ENCODE measurements at regions not wholly inside any gene's neighbourhood (a gene's known extent, or its start where the extent isn't known, plus 50 kb on each side); places are given as distances from the start of the nearest gene placed in this dataset.
"Not testable (repeated sequence)": the region's sequence is repeated elsewhere in the genome, so short reads cannot be mapped to it uniquely, and the experiment has no call there.

GRCh38 chr4:9505341-9505740 lies 61.1 kb downstream of the DEFB131A start:
- intact Hi-C loops (cut with DNase I); DNase-seq: not testable (repeated sequence)

DNA sequence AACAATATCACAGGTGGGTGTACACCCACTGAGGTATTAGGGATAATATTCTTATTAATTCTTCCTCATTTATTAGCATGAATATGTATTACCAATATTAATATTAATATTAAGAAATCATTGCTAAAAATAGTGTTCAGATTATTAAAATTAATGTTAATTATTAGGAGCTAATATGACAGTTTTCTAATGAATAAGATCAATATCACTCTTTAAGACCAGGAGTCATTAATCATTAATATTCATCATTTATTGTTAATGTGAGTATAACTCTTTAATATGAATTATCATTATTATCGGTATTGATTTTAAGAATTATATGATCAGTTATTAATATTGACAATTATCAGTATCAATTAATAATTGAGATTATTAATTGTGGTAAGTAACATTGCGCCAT lies 62.5 kb downstream of the DEFB131A start:
- intact Hi-C loops (cut with DNase I); DNase-seq: not testable (repeated sequence)

DNA sequence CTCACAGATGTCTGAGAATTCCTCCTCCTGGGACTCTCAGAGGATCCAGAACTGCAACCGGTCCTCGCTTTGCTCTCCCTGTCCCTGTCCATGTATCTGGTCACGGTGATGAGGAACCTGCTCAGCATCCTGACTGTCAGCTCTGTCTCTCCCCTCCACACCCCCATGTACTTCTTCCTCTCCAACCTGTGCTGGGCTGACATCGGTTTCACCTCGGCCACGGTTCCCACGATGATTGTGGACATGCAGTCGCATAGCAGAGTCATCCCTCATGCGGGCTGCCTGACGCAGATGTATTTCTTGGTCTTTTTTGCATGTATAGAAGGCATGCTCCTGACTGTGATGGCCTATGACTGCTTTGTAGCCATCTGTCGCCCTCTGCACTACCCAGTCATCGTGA lies 68.7 kb downstream of the DEFB131A start:
- intact Hi-C loops (cut with DNase I); DNase-seq: not testable (repeated sequence)

DNA sequence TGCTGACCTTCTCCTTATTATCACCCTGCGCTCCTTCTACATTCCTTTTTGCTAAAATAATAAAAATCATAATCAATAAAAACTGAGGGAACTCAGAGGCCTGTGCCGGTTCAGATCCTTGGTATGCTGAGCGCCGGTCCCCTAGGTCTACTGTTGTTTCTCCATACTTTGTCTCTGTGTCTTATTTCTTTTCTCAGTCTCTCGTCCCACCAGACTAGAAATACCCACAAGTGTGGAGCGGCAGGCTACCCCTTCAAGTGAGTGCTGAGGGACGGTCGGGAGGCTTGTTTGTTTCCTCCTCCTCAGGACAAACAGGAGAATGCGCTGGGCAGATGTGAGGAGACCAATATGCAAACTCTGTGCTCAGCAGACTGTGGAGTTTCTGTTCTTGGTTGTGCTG lies 75.4 kb downstream of the DEFB131A start:
- intact Hi-C loops (cut with DNase I); DNase-seq: not testable (repeated sequence)

- intact Hi-C loops (cut with DNase I); DNase-seq: not testable (repeated sequence)
Measured at GRCh38 chr4:9522903-9523302, 78.7 kb downstream of the DEFB131A start.

GRCh38 chr4:9524406-9524805 lies 80.2 kb downstream of the DEFB131A start:
- intact Hi-C loops (cut with DNase I); DNase-seq: not testable (repeated sequence)

DNA sequence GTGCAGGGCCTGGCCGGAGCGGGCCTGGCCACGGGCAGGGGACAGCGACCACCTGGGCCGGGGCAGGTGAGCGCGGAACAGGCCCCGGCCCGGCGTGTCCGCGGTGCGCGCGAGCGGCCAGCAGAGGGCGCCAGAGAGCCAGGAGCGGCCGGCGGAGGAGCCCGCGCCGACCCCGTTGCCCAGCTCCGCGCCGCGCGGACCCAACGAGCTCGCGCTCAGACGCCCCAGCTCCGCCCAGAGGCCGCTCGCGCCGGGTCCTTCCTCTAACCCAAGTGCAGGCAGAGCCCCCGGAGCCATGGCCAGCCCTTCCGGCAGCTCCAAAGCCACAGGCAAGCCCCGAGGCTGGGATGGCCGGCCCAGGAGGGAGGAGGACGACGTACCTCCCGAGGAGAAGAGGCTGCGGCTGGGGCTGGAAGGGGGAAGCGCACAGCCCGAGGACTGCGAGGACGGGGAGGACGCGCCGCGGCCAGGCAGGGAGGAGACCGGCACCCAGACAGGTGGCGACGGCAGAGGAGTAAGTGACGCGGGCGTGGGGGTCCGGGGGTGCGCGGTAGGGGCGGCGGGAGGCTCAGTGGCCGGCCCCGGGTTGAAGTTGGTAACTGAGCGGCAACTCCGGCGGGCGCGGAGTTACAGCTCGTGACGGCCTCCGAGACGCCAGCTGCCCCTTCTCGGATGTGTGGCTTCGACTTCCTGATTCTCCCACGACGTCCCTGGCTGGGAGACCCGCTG lies 88.1 kb downstream of the DEFB131A start:
- peak; percentile 41 to 95 (median 70) for DNase-seq
- intact Hi-C loops (cut with DNase I) = not testable (repeated sequence)

DNA sequence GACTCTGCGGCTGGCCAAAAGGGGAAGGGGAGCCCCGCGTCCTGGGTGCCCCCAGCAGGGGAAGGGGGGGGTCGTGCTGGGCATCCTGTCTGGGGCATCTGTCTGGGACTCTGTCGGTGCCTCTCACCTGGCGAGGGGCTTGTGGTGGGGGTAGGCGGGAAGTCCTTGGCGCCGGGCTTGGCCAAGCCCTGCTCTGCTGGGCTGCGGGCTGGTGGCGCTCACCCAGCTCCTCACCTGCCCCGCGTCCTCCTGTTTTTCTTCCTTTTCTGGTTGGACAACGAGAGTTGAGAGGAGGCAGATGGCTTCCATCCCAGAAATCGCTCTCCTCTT lies 88.6 kb downstream of the DEFB131A start:
- DNase-seq; intact Hi-C loops (cut with DNase I): not testable (repeated sequence)

DNA sequence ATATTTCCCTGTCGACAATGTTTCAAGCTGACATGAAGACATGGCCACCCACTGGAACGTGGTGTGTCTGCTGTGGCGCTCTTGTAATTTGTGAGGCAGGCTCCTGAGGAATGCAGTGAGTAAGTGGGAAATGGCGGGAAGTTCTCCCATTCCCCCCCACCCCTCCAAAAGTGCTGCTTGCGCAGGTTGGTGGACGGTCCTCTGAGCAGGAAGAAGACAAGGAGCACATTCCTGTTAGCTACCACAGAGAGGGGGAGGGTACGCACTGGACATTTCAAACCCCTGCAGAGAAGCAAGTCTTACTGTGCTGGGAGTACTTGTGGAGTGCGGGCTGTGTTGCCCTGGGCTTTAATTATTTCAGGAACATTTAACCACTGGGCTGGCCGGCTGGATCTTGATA lies 92.9 kb downstream of the DEFB131A start:
- intact Hi-C loops (cut with DNase I) = loop anchor here (5.0 kb wide), 1 partner anchor 115 kb away; no protein-coding TSS in a partner anchor
- not testable (repeated sequence) for DNase-seq

GRCh38 chr4:9539939-9540520 lies 95.8 kb downstream of the DEFB131A start:
- intact Hi-C loops (cut with DNase I) = loop anchor here (5.0 kb wide), 1 partner anchor 112 kb away; no protein-coding TSS in a partner anchor
- DNase-seq = not testable (repeated sequence)

GRCh38 chr4:9541388-9541915 lies 97.2 kb downstream of the DEFB131A start:
- DNase-seq; intact Hi-C loops (cut with DNase I): not testable (repeated sequence)

DNA sequence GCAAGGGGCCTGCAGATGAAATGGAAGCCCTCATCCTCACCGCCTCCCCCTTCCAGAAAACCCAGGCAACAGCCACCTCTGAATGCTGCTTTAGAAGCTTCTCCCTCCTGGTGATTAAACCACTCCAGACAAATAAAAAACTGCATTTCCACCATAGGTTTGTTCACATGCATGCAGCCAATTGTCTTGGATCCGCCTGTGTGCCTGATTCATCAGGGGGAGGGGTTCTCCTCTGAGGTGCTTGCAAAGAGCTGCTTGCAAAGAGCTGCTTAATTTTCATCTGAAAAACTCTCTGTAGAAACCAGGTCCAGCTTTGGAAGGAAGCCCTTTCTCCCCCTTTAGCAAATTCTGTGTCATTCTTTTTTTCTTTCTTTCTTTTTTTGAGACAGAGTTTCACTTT lies 100.6 kb downstream of the DEFB131A start:
- intact Hi-C loops (cut with DNase I) = not testable (repeated sequence)
- peak in 1 of 10 donors; percentile 86 for DNase-seq

GRCh38 chr4:9547470-9547869 lies 103.3 kb downstream of the DEFB131A start:
- DNase-seq; intact Hi-C loops (cut with DNase I): not testable (repeated sequence)

DNA sequence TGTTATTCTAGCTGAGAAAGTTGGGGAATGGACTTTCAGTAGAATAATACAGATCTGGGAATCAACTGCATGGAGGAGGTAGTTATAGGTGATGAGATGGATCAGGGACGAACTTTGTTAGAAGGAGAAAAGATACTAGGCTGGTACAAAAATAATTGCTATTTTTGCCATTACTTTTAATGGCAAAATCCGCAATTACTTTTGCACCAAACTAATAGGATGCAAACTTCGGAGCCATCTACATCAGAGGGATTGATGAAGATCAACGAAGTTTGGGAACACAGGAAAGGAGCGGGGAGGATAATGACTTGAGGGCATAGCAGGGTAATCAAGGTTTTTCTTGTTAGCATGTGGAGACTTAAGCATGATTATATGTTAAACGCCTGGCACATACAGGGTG lies 111.9 kb downstream of the DEFB131A start:
- DNase-seq; intact Hi-C loops (cut with DNase I): not testable (repeated sequence)

DNA sequence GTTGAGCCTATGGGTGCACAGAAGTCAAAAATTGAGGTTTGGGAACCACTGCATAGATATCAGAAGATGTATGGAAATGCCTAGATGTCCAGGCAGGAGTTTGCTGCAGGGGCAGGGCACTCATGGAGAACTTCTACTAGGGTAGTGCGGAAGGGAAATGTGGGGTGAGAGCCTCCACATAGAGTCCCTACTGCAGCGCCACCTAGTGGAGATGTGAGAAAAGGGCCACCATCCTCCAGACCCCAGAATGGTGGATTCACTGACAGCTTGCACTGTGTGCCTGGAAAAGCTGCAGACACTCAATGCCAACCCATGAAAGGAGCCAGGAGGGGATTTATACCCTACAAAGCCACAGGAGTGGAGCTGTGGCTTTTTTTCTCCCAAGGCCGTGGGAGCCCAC lies 133.7 kb downstream of the DEFB131A start:
- intact Hi-C loops (cut with DNase I) = not testable (repeated sequence)

GRCh38 chr4:9582880-9583279 lies 138.7 kb downstream of the DEFB131A start:
- DNase-seq; intact Hi-C loops (cut with DNase I): not testable (repeated sequence)

More for the DNA sequence above, 133.7 kb downstream of the DEFB131A start:
- DNase-seq = not testable (repeated sequence)

- DNase-seq = no peak
- intact Hi-C loops (cut with DNase I) = no loop called here
Measured at GRCh38 chr4:9592010-9592409, 147.8 kb downstream of the DEFB131A start.

- no peak for DNase-seq
- intact Hi-C loops (cut with DNase I) = no loop called here
Measured at GRCh38 chr4:9594948-9595347, 150.7 kb downstream of the DEFB131A start.

- DNase-seq; intact Hi-C loops (cut with DNase I): not testable (repeated sequence)
Measured at GRCh38 chr4:9595531-9595930, 151.3 kb downstream of the DEFB131A start.

DNA sequence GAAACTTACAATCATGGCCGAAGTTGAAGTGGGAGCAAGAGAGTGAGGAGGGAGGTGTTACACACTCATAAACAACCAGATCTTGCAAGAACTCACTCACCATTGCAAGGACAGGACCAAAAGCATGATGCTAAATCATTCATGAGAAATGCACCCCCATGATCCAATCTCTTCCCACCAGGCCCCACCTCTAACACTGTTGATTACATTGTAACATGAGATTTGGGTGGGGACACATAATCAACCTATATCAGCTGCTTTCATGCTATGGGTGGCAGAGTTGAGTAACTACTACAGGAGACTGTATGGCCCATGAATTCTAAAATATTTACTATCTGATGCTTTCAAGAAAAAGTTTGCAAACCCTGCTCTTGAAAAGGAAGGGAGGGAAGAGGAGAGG lies 155.1 kb downstream of the DEFB131A start:
- intact Hi-C loops (cut with DNase I) = no loop called here
- DNase-seq = no peak

GRCh38 chr4:9600246-9600645 lies 156.0 kb downstream of the DEFB131A start:
- DNase-seq = no peak
- intact Hi-C loops (cut with DNase I) = no loop called here

Data from posterior cingulate gyrus (tissue), 11 donors.